SK-N-SH treated with all-trans-retinoic acid at 6 μM for 48 hours (cell line): ENCODE measurements at regions not wholly inside any gene's neighbourhood (a gene's known extent, or its start where the extent isn't known, plus 50 kb on each side); places are given as distances from the start of the nearest gene placed in this dataset.

Experiments used
- ZNF565 ChIP-seq: fragments of 450-650 bp; formaldehyde crosslinking; conservative IDR thresholded peaks from 2 replicates; pipeline ENCODE4 v1.5.0; 2020; ENCODE audit warnings: low read depth, mild to moderate bottlenecking, moderate library complexity
- TF ChIP-seq, protein P1 (sequence below): fragments of 250-450 bp; sonication (Bioruptor Pico); IDR thresholded peaks from 2 replicates; pipeline ENCODE4 v1.8.0; 2020; ENCODE audit warnings: mild to moderate bottlenecking, moderate library complexity, borderline replicate concordance

DNA sequence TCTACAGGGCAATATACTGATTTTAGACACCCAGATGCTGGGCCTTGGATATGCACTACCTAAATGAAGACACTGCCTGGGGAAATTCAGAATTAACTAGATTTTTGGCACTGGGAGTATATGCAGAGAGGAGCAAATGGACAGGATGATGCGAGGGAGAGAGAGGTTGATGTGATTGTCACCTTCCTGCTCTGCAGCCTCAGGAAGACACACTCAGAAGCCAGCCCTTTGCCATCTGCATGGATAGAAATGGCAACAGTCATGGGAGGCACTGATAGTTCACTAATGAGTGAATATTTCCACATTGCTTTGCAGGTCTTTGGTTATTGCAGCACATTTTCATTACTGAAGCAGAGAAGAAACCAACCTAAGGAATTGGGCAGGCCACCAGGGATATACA, 397.2 kb upstream of the NFE2L3 start:
- TF ChIP-seq, protein P1, sequence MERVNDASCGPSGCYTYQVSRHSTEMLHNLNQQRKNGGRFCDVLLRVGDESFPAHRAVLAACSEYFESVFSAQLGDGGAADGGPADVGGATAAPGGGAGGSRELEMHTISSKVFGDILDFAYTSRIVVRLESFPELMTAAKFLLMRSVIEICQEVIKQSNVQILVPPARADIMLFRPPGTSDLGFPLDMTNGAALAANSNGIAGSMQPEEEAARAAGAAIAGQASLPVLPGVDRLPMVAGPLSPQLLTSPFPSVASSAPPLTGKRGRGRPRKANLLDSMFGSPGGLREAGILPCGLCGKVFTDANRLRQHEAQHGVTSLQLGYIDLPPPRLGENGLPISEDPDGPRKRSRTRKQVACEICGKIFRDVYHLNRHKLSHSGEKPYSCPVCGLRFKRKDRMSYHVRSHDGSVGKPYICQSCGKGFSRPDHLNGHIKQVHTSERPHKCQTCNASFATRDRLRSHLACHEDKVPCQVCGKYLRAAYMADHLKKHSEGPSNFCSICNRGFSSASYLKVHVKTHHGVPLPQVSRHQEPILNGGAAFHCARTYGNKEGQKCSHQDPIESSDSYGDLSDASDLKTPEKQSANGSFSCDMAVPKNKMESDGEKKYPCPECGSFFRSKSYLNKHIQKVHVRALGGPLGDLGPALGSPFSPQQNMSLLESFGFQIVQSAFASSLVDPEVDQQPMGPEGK (CRISPR knock-in tag) = no peak
- no peak for TF ChIP-seq ZNF565 (CRISPR knock-in tag)
